Right lobe of liver (tissue), 4 donors: ENCODE measurements at regions not wholly inside any gene's neighbourhood (a gene's known extent, or its start where the extent isn't known, plus 50 kb on each side); places are given as distances from the start of the nearest gene placed in this dataset.

Experiments used
- CTCF ChIP-seq, 4 donors: fragments of 200-600 bp in 3 of 4; fragments of 450-650 bp in 1 of 4; IDR thresholded peaks; one replicate each; pipeline versions ENCODE4 v1.5.1 to v1.8.0; 2016 to 2022; ENCODE audit warnings: antibody characterized with exemption in 4 of 4, mild to moderate bottlenecking in 2 of 4
- POLR2A ChIP-seq: fragments of 450-650 bp; IDR thresholded peaks from one replicate; pipeline ENCODE4 v1.6.1; 2017; ENCODE audit warnings: antibody characterized with exemption, mild to moderate bottlenecking
- donor health status: DM: no; HTN: no; CAD: no.
- donor health status: DM: no; HTN: no; CAD: no.
- donor health status: DM: no; HTN: yes; CAD: no.

- TF ChIP-seq CTCF (IDR thresholded peaks at IDR 0.05) = no peak
- TF ChIP-seq POLR2A = no peak
Measured at GRCh38 chr5:3424946-3425345, 170.7 kb upstream of the IRX1 start.
